OCI-LY7 (cell line): ENCODE measurements at regions not wholly inside any gene's neighbourhood (a gene's known extent, or its start where the extent isn't known, plus 50 kb on each side); places are given as distances from the start of the nearest gene placed in this dataset.

Experiments used
- BruUV-seq: library from RNA; stranded (reverse); fragments of 400-500 nt; replicated peaks from 2 replicates; lab custom pipeline; 2021; lab: Mats Ljungman, UMichigan
- CTCF ChIA-PET: fragments of 300-600 bp; sonication (Branson Sonifier 250); formaldehyde crosslinking; loops from one replicate; lab custom pipeline; 2022; ENCODE audit warnings: antibody characterized with exemption; ENCODE audit not compliant: unreplicated experiment; lab: Charles Lee
- POLR2A ChIA-PET: fragments of 300-600 bp; sonication (Branson Sonifier 250); formaldehyde crosslinking; loops from one replicate; lab custom pipeline; 2022; ENCODE audit warnings: antibody characterized with exemption; lab: Charles Lee
- DNase-seq: peaks from one replicate; pipeline ENCODE4 v3.0.0-alpha.2; 2015; ENCODE audit warnings: low spot score
- H2AFZ ChIP-seq: fragments of 200-600 bp; sonication (generic), shearing (Covaris generic); 2 replicates; pipeline ENCODE4 v1.6.1; 2014; ENCODE audit warnings: mild to moderate bottlenecking, antibody characterized with exemption, low read length, moderate library complexity
- H3K27ac ChIP-seq: fragments of 200-600 bp; sonication (generic); 2 replicates; pipeline ENCODE4 v1.5.1; 2014; ENCODE audit warnings: mixed run types, low read depth, mild to moderate bottlenecking, moderate library complexity, low read length, inconsistent platforms; ENCODE audit not compliant: poor library complexity, severe bottlenecking
- H3K36me3 ChIP-seq: fragments of 200-600 bp; sonication (generic); 2 replicates; pipeline ENCODE4 v1.6.1; 2014; ENCODE audit warnings: mild to moderate bottlenecking, antibody characterized with exemption, low read length, moderate library complexity, mixed read lengths; ENCODE audit not compliant: insufficient read depth
- H3K4me1 ChIP-seq: fragments of 200-600 bp; sonication (generic); 2 replicates; pipeline ENCODE4 v1.5.1; 2014; ENCODE audit warnings: mild to moderate bottlenecking, low read length; ENCODE audit not compliant: insufficient read depth, poor library complexity, severe bottlenecking
- H3K4me2 ChIP-seq: fragments of 200-600 bp; sonication (generic); 2 replicates; pipeline ENCODE4 v1.6.1; 2014; ENCODE audit warnings: mild to moderate bottlenecking, low read length
- H3K4me3 ChIP-seq: fragments of 200-600 bp; sonication (generic); 2 replicates; pipeline ENCODE4 v1.5.1; 2014; ENCODE audit warnings: mild to moderate bottlenecking, low read depth, low read length; ENCODE audit not compliant: poor library complexity, severe bottlenecking
- H3K79me2 ChIP-seq: fragments of 200-600 bp; sonication (generic); 2 replicates; pipeline ENCODE4 v1.6.1; 2016; ENCODE audit warnings: low read depth, mild to moderate bottlenecking, low read length, moderate library complexity, mixed read lengths; ENCODE audit not compliant: insufficient read depth
- H3K9me2 ChIP-seq: fragments of 200-600 bp; sonication (generic); 2 replicates; pipeline ENCODE4 v1.6.1; 2016; ENCODE audit warnings: mild to moderate bottlenecking, low read length, mixed read lengths; ENCODE audit not compliant: insufficient read depth
- H3K9me3 ChIP-seq: fragments of 200-600 bp; sonication (generic); 2 replicates; pipeline ENCODE4 v1.6.1; 2014; ENCODE audit warnings: mild to moderate bottlenecking, mixed run types, low read length, mixed read lengths
- H4K20me1 ChIP-seq: fragments of 200-600 bp; sonication (generic); 2 replicates; pipeline ENCODE4 v1.6.1; 2014; ENCODE audit warnings: mild to moderate bottlenecking, antibody characterized with exemption, low read length, moderate library complexity, mixed read lengths; ENCODE audit not compliant: insufficient read depth
- CTCF ChIP-seq: fragments of 200-600 bp; sonication (generic); conservative IDR thresholded peaks from 2 replicates; pipeline ENCODE4 v1.5.1; 2014; ENCODE audit warnings: mild to moderate bottlenecking, antibody characterized with exemption, low read length, moderate library complexity, mixed read lengths
- EZH2phosphoT487 ChIP-seq: fragments of 200-600 bp; sonication (generic); IDR thresholded peaks from 2 replicates; pipeline ENCODE4 v1.6.1; 2018; ENCODE audit warnings: low read depth, borderline replicate concordance, mild to moderate bottlenecking, mixed run types, antibody characterized with exemption, low read length, moderate library complexity, mixed read lengths
- intact Hi-C: fragments of 100-400 bp; cut with micrococcal nuclease; formaldehyde crosslinking; loops from one replicate; pipeline ENCODE4 v1.10.0; 2022; ENCODE audit not compliant: unreplicated experiment

DNA sequence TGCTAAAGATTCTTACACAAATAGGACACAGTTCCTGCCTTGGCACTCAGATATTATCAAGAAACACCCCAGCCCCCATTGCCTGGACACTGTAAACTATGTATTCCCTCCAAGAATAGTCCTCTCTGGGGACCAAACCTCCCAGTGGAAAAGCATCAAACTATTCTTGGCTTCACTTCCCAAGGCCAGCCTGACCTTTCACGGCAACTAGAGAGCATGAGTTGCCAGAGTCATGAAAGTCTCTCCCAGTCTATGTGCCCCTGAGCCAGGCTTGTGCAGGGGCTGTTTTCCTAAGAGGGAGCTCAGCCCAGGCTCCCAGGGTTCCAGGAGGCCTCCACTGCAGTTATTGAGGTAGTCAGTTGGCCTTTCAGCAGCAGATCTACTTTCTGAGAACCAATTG, 251.9 kb upstream of the TGFBR2 start:
- DNase-seq = no peak
- Histone ChIP-seq H4K20me1 (no peaks in the 10 kb centered on the region), H3K36me3 (no peaks in the 10 kb centered on the region), H3K27ac (peak overlapping the region; percentile 3), H3K4me1 (peaks cover 25% of the 10 kb centered on the region), H3K4me3 (no peak overlapping the region), H2AFZ (peak overlapping the region; percentile 64; the same call in 1 of the 2 replicates), H3K4me2 (peak overlapping the region; percentile 52), H3K9me3 (no peaks in the 10 kb centered on the region), H3K9me2 (no peaks in the 10 kb centered on the region), H3K79me2 (no peaks in the 10 kb centered on the region)
- CTCF ChIA-PET = no interaction called here
- intact Hi-C loops = no loop called here
- POLR2A ChIA-PET = interaction anchor here (1.2 kb wide), 1 partner anchor 30 kb away, joined by 3 read pairs; no protein-coding TSS in a partner anchor
- BruUV-seq = no TSS peak
- no peak for TF ChIP-seq CTCF
- TF ChIP-seq EZH2phosphoT487 = no peak

DNA sequence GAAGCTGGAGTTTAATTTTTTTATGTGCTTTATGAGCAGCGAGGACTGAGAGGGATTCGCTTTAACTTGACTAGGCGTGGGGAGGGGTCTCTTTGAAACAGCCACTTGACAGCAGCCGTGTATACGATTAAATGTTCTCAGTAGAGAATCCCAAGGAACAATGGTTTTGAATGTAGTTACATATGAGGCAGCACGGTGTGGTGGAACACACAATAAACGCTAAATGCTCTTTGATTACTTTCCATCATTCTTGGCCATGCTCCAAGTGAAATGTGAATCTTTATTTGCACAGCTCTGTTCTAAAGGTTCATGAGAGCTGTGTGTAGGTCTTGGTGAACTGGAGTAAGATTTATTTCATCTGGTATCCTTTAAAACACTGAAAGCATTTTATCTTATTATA, 251.4 kb upstream of the TGFBR2 start:
- Histone ChIP-seq H3K27ac (no peak overlapping the region), H3K9me2 (no peaks in the 10 kb centered on the region), H3K36me3 (no peaks in the 10 kb centered on the region), H4K20me1 (no peaks in the 10 kb centered on the region), H3K4me3 (no peak overlapping the region), H3K79me2 (no peaks in the 10 kb centered on the region), H2AFZ (peak overlapping the region; percentile 20; the same call in 1 of the 2 replicates), H3K4me1 (peaks cover 25% of the 10 kb centered on the region), H3K9me3 (no peaks in the 10 kb centered on the region), H3K4me2 (peak overlapping the region; percentile 52; the same call in 1 of the 2 replicates)
- POLR2A ChIA-PET = interaction anchor here (1.2 kb wide), 1 partner anchor 31 kb away, joined by 3 read pairs; no protein-coding TSS in a partner anchor
- TF ChIP-seq EZH2phosphoT487 (no peak), CTCF (no peak)
- BruUV-seq = no TSS peak
- intact Hi-C loops = no loop called here
- no peak for DNase-seq
- CTCF ChIA-PET = no interaction called here

DNA sequence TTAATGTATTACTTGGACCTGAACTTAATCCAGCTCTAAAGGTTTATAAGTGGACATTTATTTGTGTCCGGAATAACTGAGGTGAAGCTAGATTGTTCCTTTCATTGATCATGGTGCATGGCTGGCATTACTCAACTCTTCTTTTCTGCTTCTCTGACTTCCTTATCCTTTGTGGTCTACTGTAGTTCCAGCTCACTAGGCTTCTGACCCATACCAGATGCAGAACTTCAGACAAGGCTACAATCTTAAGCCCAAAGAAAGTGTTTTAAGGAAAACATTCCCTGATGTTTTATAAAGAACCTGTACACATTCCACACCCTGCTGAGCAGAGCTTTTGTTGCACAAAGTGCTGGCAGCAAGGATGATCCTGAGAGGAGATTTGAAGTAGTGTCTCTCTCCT, 250.8 kb upstream of the TGFBR2 start:
- H3K4me2 ChIP-seq = peak overlapping the region; percentile 26
- no peaks in the 10 kb centered on the region for H3K9me3 ChIP-seq
- TF ChIP-seq CTCF = no peak
- H3K79me2 ChIP-seq = no peaks in the 10 kb centered on the region
- no peak overlapping the region for H2AFZ ChIP-seq
- no peaks in the 10 kb centered on the region for H4K20me1 ChIP-seq
- H3K4me1 ChIP-seq = peaks cover 25% of the 10 kb centered on the region
- no peaks in the 10 kb centered on the region for H3K36me3 ChIP-seq
- no peak overlapping the region for H3K27ac ChIP-seq
- no peak overlapping the region for H3K4me3 ChIP-seq
- ChIA-PET POLR2A (interaction anchor here (1.2 kb wide), 1 partner anchor 31 kb away, joined by 3 read pairs; no protein-coding TSS in a partner anchor), CTCF (no interaction called here)
- H3K9me2 ChIP-seq = no peaks in the 10 kb centered on the region
- intact Hi-C loops = no loop called here
- DNase-seq = peak; percentile 10
- no TSS peak for BruUV-seq
